Iris pigment epithelial cell (primary cell): ENCODE measurements at regions not wholly inside any gene's neighbourhood (a gene's known extent, or its start where the extent isn't known, plus 50 kb on each side); places are given as distances from the start of the nearest gene placed in this dataset.
"Not testable (repeated sequence)": the region's sequence is repeated elsewhere in the genome, so short reads cannot be mapped to it uniquely, and the experiment has no call there.

ENCODE experiments used
- DNase-seq: peaks from one replicate; pipeline ENCODE4 v3.0.0-alpha.2; 2011; ENCODE audit warnings: low read depth

DNA sequence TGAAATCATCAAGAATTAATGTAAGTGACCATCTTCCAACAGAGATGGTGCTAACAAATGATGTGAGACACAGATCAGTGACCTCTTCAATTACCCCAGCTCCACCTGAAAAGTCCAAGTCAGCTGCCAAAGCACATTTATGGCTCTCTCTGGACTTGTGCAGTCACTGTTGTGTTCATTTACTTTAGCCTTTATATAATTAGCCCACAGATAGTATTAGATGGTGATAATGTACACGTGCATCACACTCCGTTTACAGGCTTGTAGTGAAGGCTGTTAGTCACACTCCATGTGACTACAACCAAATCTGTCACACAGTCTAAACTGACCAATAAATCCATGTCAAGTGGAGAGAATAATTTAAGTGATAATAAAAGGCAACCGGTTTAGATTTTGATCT is 331.5 kb upstream of the IL12A start:
- no peak for DNase-seq

DNA sequence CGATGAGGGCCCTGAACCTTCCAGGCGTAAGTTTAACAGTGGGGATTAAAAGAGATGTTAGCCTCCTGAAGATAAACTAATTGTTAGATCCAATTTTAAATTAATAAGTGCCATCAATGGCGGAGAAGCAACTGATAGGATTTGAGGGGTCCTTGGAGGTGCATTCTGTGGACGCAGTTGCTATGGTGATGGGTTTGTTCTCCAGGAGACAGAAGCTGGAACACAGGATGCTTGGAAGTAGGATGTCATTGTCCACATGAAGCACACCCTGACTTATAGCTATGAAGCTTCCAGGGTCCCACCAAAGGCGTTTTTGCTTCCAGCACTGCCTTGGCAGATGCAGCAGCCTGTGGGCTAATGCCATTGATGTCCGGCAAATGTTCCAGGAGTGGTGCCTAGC is 331.0 kb upstream of the IL12A start:
- no peak for DNase-seq

DNA sequence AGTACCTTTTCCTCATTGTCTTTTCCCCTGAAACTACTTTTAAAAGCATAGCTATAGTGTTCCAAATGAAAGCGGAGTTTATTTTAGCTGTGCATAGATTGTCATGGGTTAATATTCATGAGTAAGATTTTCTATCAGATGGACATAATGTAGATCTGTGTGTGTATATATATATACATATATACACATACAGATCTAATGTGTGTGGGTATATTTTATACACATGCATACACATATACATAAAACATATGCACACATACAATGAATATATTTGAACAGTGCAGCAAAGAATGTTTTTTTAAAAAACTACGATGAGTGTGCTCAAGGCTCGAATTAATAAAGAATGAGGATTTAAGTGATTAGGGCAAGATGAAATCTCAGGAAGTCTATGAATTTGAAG is 328.3 kb upstream of the IL12A start:
- DNase-seq = no peak

DNA sequence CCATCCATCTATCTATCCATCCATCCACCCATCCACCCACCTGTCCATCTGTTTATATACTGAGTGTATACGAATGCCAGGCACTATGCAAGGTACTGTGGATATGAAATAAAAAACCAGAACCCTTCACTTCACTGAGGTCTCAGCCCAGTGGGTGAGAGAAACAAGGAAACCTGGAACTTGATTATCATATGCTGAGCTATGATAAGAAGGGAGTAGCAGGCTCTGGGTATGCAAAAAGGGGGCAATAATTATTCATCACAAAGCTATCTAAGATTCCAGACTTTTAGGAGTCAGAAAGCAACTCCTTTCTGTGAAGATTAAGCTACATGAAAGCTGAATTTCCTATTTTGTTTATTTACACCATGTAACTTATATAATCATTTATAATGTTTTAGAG is 327.7 kb upstream of the IL12A start:
- no peak for DNase-seq

DNA sequence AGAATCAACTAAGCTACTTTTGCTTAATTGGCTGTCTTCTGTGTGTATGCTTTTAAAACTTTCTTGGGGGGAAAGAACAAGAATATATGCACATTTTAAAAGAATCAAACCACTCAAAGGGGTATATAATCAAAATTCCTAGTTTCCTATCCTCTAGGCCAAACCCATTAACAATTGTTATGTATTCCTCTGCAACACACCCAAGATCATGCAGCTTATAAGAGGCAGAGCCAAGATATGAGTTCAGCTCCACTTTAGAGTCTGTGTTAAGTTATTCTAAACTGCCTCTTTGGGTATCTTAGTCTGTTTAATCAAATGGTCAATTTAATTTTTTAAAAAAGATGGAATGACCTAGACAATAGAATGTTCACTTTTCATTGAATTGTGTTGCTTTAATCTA is 326.1 kb upstream of the IL12A start:
- DNase-seq = no peak

DNA sequence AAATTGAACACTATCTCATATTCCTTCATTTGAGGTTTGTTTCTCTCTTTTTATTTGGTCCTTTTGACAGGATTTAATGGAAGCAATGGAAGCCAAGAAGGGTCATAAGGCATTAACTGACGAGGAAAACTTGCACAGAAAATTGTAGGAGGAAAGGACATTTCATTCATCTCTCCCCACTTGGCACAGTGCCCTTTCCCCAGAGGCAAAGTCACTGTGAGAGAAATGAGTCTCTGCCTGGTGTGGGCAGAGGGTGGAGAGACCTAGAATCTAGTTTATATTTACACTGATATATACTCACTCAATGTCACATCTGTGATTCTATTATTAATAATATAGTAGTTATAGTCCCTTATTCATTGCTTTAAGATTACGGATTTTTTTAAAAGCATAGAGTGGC is 324.6 kb upstream of the IL12A start:
- no peak for DNase-seq

DNA sequence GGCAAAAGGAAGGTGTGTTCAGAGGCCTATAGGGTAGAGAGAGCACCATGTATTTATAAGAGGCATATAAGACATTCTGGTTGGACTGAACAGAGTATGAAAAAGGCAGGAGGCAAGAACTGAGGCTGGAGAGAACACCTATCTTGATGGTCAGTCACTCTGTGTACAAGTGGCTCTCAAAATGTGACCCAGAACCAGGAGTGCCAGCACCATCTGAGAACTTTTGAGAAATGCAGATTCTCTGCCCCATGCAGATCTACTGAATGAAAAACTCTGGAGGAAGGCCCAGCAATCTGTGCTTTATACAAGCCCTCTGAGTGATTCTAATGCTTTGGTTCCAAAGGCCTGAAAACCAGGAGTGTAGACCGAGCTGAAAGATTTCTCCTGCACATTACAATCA is 324.0 kb upstream of the IL12A start:
- no peak for DNase-seq

DNA sequence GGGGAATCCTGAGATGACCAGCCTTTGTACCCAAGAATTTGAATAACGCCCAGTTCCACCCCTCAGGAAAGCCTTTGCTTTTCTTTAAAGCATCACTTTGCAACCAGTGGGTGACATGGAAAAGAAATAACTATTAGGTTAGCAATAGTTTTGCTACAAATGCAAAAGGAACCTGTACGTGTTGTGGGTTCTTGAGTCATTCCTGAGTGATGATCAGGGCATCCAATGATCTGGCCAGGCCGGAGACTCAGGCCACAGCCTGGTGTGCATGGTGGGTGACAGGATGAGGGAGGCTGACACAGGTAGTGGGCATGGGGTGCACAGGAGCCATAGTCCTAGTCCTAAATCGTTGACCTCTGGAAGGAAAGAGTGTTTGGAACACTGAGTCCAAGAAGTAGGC is 321.4 kb upstream of the IL12A start:
- DNase-seq = peak; percentile 8

DNA sequence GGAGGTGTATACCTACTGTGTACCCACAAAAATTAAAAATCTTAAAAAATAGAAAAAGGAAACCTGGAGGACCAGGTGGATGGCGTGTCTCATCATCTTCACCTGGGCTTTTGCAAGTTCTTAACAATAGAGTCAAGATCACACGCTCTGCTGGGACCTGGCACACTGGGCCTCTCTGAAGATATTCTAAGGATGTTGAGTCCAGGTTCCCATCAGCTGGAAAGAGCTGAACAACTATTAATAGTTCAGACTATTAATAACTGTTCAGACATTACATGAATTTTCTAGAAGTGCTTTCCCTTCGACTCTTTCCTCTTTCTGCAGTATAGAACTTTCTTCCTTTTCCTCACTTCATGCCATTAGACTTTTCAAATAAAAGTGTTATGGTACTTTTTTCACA is 320.2 kb upstream of the IL12A start:
- no peak for DNase-seq

DNA sequence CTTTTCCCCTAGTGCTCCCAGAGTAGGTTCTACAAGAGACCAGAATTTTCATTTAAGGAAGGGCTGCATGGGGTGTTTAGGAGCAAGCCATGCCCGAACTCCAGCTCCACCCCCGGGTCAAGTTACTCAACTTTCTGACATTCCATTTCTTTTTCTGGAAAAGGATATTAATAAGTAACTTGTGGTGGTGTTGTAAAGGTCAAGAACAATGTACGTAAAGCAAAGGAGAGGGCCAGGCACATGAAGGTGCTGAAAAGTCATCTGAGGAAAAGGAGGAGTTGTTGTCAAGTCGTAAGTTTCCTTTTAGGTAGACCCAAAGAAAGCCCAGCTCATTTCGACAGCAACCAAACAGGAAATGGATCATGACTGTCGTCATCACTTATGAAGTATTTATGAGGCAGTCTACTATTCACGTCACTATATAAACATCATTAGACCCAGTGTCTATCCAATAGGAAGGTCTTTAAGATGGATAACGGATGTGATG is 319.6 kb upstream of the IL12A start:
- DNase-seq = peak; percentile 54

DNA sequence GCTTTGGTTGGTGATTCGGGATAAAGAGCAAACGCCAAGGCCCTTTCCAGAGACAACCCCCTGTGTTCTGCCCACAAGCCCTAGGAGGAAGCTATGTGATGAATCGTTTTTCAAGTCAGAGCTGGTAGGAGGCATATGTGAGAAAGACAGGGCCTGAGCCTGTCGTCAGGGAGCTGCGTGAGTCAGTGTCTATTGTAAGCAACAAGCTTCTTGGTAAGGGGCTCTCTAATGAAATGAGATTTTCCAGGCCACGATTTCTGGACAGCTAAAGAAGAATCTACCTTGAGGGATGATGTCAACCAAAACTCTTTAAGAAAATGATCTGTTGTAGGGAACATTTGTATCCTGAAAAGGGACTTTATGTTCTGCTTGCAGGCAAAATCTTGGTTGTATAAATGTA is 318.9 kb upstream of the IL12A start:
- DNase-seq = peak; percentile 28

DNA sequence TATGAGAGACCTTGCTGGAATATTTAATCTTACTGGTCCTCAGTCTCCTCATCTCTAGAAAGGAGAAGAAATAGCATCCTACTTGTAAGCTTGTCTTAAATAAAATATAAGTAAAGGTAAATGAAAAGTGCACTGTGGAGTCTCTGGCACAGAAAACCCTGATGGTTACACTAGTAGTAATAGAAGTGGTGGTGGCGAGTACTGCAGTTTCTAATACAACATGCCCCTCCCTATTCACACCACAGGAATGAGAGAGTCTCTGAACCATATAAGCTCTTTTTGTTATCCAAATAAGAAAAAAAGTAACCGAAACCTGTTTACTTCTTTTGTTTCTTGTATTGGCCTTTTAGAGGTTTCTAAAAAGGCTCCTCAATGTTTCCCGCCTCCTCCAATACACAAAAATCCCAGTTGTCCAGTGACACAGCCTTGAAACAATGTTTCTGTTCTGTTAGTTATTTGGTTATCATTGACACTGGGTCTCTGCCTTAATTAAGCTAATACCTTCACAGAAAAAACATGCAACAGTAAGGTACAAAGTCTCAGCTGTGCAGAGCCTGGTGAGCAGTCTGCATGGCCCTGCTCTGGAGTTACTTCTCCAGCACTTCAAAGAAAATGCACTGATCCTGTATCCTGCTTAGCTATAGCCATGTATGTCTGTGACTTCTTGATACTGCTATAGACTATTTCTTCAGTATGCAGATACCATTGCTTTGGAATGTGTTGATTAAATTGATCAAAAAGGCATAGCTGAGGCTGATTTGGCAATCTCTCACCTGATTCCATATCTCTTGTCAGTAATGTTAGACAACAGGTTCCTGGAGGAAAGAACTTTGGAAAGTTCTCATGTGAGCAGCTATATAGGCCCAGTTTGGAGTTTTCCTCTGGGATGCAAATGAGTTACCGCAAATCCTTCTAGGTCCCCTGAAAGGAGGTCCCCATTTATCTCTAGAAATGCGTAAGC is 315.6 kb upstream of the IL12A start:
- DNase-seq = peak; percentile 11

DNA sequence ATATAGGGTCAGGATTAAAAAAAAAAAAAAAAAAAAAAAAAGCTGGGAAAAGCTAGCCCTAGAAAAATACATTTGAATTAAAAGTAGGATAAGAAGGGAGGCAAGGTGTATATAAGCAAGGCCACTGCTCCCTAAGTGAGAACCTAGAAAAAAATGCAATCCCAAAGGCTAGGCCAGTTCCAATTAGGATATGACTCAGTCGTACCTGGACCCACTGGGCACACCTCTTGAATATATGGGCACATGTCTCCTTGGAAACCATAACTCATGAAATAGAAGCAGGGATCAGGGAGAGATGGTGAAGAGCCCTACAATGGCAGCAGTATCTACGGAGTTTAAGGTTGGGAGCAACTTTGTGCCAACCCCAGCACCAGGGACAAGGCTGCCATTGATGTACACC is 314.1 kb upstream of the IL12A start:
- no peak for DNase-seq

DNA sequence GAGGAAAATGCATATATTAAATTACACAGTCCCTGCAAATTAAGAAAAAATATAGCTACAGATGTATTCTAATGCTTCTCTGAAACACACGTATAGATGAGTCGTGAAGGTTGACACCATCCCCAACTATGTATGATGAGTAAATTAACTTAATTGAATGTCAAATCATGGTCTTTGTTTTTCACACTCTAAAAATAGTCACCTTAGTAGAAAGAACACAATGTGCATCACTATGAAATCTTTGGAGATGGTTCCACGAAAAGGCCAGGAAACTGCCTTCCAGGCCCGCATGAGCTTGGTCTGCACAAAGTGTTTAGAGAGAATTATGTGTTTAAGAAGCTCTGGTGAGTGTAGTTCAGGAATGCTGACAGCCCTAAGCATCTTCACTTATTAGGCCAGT is 313.4 kb upstream of the IL12A start:
- DNase-seq = no peak

DNA sequence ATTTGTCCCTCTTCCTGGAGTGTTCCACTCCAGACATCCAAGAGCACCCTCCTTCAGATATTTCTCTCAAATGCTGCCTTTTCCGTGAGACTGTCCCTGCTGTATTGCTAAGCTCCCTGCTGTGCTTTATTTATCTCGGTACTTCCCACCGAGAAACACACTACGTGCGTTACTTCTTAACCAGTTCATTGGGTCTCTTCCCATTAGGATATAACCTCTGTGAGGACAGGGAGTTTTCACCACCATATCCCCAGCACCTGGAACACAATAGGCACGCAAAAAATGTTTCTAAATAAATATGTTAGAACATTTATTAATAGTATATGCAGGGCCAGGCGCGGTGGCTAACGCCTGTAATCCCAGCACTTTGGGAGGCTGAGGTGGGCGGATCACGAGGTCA is 308.7 kb upstream of the IL12A start:
- DNase-seq = no peak

DNA sequence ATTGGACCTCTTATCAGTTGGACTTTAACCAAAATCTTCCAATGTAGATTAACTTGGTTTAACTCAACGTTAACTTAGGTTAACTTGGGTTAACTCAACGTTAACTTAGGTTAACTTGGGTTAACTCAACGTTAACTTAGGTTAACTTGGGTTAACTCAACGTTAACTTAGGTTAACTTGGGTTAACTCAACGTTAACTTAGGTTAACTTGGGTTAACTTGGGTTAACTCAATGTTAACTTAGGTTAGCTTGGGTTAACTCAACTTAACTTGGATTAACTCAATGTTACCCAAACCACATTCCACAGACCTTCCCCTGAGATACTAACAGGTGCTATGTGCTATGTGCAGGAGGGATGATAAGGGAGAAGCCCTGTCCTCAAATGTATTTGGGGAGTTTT is 306.9 kb upstream of the IL12A start:
- not testable (repeated sequence) for DNase-seq

DNA sequence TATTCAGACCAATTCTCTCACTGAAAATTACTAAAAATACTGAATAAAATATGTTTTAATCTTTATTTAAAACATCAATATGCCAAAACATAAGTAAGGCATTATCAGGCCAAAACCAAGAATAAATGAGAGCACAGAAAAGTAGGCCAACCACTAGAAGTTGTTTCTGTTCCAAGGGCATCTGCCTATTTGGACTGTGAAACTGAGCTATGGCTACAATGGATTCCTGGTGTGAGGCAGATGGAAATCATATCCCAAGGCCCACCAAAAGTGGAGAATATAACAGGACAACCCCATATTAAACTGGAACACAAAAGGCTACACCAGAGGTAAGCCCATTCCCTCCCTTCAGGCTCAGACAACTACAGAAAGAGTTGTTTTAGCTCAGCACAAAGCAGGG is 302.8 kb upstream of the IL12A start:
- no peak for DNase-seq

DNA sequence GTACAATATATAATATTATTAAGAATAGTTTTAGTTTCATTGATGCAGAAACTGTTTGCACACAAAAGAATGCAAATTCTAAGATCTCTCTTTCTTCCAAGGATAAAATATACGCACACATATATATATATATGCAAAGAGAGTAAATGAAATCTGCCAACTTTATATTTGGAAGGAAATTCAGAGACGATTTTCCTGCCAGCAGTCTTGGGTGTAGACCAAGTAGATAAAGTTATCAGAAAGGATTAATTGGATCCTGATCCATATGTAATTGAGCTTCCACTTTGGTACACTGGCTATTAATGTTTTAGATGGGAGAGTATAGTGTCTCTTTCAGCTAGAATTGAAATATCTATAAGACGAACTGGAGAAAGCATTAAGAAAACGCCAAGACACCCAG is 295.4 kb upstream of the IL12A start:
- DNase-seq = no peak

DNA sequence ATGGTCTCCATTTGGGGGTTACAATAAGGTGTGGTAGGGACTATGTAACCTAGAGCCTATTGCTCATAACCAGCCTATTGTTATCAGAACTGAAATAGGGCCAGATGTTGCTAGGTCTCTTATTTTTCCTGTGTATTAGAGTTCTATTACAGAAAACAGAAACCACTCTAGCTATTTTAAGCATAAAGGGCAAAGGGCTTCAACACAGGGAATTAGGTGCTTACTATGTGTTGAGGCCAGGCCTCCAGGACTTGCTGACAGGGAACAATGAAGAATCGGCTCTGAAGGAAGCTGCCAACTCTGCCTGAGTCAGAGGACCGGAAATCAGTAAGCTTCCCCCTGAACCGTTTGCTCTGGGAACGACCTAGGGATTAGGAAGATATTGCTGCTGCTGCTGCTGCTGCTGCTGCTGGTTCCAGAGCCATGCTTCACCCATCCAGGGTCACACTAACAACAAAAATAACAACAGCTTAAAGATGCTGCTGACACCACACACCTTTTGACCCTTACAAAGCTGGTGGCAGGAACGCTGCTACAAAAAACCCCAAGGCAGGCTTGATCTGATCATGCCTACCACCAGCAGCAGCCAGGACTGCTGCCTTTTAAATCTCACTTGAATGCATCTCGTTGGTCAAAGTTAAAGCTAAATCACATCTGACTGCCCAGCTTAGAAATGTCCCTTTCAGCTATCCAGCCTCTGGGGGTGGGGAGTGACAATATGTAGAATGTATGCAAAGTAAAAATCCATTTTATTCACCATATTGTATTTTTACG is 276.9 kb upstream of the IL12A start:
- peak; percentile 96 for DNase-seq

DNA sequence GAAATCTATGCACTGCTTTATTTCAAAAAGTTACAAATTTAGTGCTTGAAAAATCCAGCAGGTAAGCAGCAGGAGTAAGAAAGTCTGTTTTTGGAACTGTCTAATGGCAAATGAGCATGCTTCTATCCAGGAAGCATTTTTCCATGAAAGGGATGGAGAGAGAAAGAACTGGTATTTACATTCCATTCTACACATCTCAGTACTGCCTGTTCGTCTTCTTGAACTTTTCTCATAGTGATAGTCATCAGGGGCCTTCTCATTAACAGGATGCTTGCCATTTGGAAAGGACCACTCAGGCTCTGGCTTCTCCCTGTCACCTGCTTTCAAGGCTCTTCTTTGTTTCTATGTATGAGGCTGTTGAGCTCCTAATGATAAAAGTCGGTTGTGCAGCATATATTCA is 267.3 kb upstream of the IL12A start:
- no peak for DNase-seq

DNA sequence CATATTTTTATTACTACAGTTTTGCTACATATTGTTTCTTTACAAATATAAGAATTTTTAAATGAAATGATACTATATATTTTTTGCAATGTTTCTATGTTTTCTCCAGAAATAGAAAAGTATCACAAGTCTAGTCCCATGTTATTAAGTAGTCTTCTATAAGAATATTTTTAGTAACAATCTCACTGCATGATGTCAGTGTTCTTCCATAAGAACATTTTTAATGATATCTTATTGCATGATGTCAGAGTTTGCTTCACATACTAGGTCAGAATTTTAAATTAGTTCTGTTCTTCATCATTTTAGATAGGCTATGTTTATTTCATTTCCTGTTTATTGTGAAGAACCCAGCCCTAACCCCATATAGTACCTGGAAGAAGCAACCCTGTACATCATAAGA is 265.3 kb upstream of the IL12A start:
- no peak for DNase-seq

DNA sequence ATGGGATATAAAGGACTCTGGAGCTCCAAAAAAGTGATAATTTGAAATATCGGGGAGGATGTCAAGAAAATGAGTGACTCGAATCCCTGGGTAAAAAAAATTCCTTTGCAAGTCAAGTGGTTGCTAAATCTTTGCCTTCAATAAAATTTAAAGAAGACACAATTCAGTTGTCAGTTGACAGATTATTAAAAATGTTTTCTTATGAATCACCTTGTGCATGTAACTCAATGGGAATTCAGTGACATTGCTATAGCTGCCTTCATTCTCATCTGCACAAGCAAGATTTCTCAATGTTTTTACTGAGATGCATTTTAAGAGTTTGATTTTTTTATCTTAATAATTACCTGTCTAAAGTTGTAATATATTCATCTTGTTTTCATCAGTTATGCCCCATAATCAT is 264.0 kb upstream of the IL12A start:
- DNase-seq = peak; percentile 76

DNA sequence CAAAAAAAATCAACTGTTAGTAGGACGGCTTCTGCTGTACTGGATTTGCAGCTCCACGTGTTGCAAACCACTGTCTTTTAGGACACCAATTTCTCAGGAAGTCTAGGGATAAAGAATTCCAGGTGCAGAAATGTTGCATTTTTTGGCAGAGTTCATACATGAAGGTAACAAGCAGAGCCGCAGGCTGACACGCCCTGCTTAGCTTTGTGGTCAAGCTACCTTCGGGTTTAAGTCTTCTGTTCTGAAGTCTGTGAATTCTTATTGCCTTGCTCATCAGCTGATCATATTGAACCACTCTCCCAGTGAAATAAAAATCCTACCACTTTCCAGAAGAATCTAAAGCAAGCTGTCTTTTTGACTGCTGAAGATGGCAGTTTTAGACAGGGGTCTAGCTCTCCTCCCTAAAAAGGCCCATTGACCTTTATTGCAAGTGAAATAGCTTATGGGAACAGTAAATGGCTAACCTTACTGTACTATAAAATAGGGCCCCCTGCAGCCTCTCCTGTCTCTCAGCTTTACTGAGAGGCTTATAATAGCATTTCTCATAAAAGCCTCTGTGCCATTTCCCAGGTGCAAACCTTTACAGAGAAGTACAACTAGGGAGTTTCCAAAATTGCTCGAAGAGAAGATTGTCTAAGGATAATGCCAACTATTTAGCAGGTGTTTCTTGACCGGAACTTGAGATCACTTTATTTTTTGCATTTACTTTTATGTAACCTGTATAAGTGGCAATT is 262.2 kb upstream of the IL12A start:
- peak; percentile 75 for DNase-seq
